K562 (cell line): ENCODE measurements at regions not wholly inside any gene's neighbourhood (a gene's known extent, or its start where the extent isn't known, plus 50 kb on each side); places are given as distances from the start of the nearest gene placed in this dataset.

Experiments used
- ATAC-seq: fragments of 200-7000 bp; cut with Tn5 transposase; 3 replicates; pipeline ENCODE4 v1.9.1; 2020; ENCODE audit warnings: moderate library complexity
- BruUV-seq: library from RNA; stranded (reverse); fragments of 400-500 nt; replicated peaks from 2 replicates; lab custom pipeline; 2021; lab: Mats Ljungman, UMichigan
- CTCF ChIA-PET: fragments of 300-600 bp; formaldehyde crosslinking; extraction: SDS; loops from one replicate; lab custom pipeline; 2021; ENCODE audit warnings: low intra/inter-chr PET ratio; lab: Yijun Ruan, JAX
- POLR2A ChIA-PET: fragments of 300-600, 350-650 bp; sonication (Branson Sonifier 250); formaldehyde crosslinking; extraction: SDS; loops from one replicate; lab custom pipeline; 2021; ENCODE audit warnings: antibody characterized with exemption, inconsistent platforms; lab: Yijun Ruan, JAX
- DNase-seq, 4 experiments: peaks; one replicate each; pipeline versions ENCODE4 v3.0.0 to v3.0.0-alpha.2; 2011 to 2018; ENCODE audit warnings: low spot score in 3 of 4, mixed read lengths in 3 of 4; ENCODE audit errors: extremely low read depth in 1 of 4
- FAIRE-seq: peaks from 2 replicates; lab custom pipeline; 2011; peaks lifted over from hg19 to GRCh38; lab: Jason Lieb, UNC
- H2AFZ ChIP-seq: 2 replicates; pipeline ENCODE4 v1.6.0; 2011; ENCODE audit warnings: low read depth, low read length, control low read depth, inconsistent platforms
- H3K27ac ChIP-seq: fragments of 200-600 bp; 3 replicates; pipeline ENCODE4 v1.8.0; 2011; ENCODE audit warnings: low read depth, mild to moderate bottlenecking, control low read depth, inconsistent platforms, low read length, moderate library complexity, mixed read lengths; ENCODE audit errors: extremely low read depth
- H3K27me3 ChIP-seq, 2 experiments: fragments of 300-600 bp in 1 of 2; 2 replicates in 1 of 2; 3 replicates in 1 of 2; pipeline versions ENCODE4 v1.6.0 to v1.8.0; 2011; ENCODE audit warnings: inconsistent platforms in 2 of 2, low read length in 2 of 2, mild to moderate bottlenecking in 1 of 2, mixed read lengths in 1 of 2, moderate library complexity in 1 of 2; ENCODE audit not compliant: control insufficient read depth in 2 of 2, insufficient read depth in 2 of 2
- H3K36me3 ChIP-seq: fragments of 300-600 bp; 3 replicates; pipeline ENCODE4 v1.8.0; 2011; ENCODE audit warnings: mild to moderate bottlenecking, low read length, inconsistent platforms; ENCODE audit not compliant: control insufficient read depth, insufficient read depth
- H3K4me1 ChIP-seq, 2 experiments: fragments of 200-600 bp in 1 of 2; replicated peaks in 1 of 2; 2 replicates in 1 of 2; 3 replicates in 1 of 2; pipeline versions ENCODE4 v1.5.1 to v1.8.0; 2011; ENCODE audit warnings: inconsistent platforms in 2 of 2, low read length in 2 of 2, mild to moderate bottlenecking in 1 of 2, mixed read lengths in 1 of 2, moderate library complexity in 1 of 2; ENCODE audit not compliant: control insufficient read depth in 2 of 2, insufficient read depth in 2 of 2
- H3K4me2 ChIP-seq: 2 replicates; pipeline ENCODE4 v1.6.1; 2011; ENCODE audit warnings: low read length, control low read depth, inconsistent platforms, mixed read lengths; ENCODE audit not compliant: insufficient read depth
- H3K4me3 ChIP-seq: fragments of 200-600 bp; sonication (generic), shearing (Covaris generic); 2 replicates; pipeline ENCODE4 v1.5.1; 2016; ENCODE audit warnings: control low read depth, inconsistent platforms
- H3K79me2 ChIP-seq: fragments of 200-600 bp; 3 replicates; pipeline ENCODE4 v1.8.0; 2011; ENCODE audit warnings: low read length, inconsistent platforms; ENCODE audit not compliant: control insufficient read depth, insufficient read depth
- H3K9ac ChIP-seq, 2 experiments: 2 replicates each; pipeline versions ENCODE4 v1.6.0 to v1.6.1; 2011; ENCODE audit warnings: low read depth in 2 of 2, low read length in 2 of 2, control low read depth in 1 of 2, inconsistent platforms in 1 of 2, mild to moderate bottlenecking in 1 of 2, mixed read lengths in 1 of 2; ENCODE audit not compliant: insufficient read depth in 1 of 2
- H3K9me1 ChIP-seq: one replicate; pipeline ENCODE4 v1.6.0; 2011; ENCODE audit warnings: inconsistent platforms, mild to moderate bottlenecking, low read length, moderate library complexity; ENCODE audit not compliant: control insufficient read depth, insufficient read depth
- H3K9me3 ChIP-seq: replicated peaks from 2 replicates; pipeline ENCODE4 v1.5.1; 2011; ENCODE audit warnings: low read depth, low read length, inconsistent platforms; ENCODE audit not compliant: control insufficient read depth, insufficient read depth
- H4K20me1 ChIP-seq: replicated peaks from 2 replicates; pipeline ENCODE4 v1.6.1; 2011; ENCODE audit warnings: low read length, inconsistent platforms, mixed read lengths; ENCODE audit not compliant: control insufficient read depth, insufficient read depth
- GABPA ChIP-seq: fragments of 200-800 bp; sonication (Bioruptor generic); conservative IDR thresholded peaks from 2 replicates; pipeline ENCODE4 v1.6.1; 2016; ENCODE audit warnings: low read depth, missing genetic modification characterization, missing compliant biosample characterization
- LEF1 ChIP-seq: fragments of 450-650 bp; IDR thresholded peaks from 2 replicates; pipeline ENCODE4 v1.6.1; 2016; ENCODE audit warnings: mild to moderate bottlenecking
- MGA ChIP-seq: fragments of 450-650 bp; IDR thresholded peaks from 2 replicates; pipeline ENCODE4 v1.6.1; 2016; ENCODE audit warnings: mild to moderate bottlenecking, moderate library complexity
- TEAD4 ChIP-seq, 2 experiments: sonication (generic) in 1 of 2; formaldehyde crosslinking in 1 of 2; IDR thresholded peaks; 2 replicates each; pipeline versions ENCODE4 v1.6.1 to v1.8.0; 2012 to 2022; ENCODE audit warnings: borderline replicate concordance in 1 of 2, inconsistent platforms in 1 of 2, low read length in 1 of 2, mild to moderate bottlenecking in 1 of 2, missing genetic modification reagents in 1 of 2
- XRCC4 ChIP-seq: IDR thresholded peaks from one replicate; pipeline ENCODE4 v1.6.1; 2011; ENCODE audit not compliant: insufficient read depth, insufficient read length; ENCODE audit errors: extremely low read depth
- ZC3H4 ChIP-seq: sonication (generic); formaldehyde crosslinking; IDR thresholded peaks from 2 replicates; pipeline ENCODE4 v1.9.0; 2021; ENCODE audit warnings: missing genetic modification reagents, borderline replicate concordance
- WGBS: fragments of 100-300 bp; shearing (Covaris generic); methylation state at CpG from one replicate; pipeline ENCODE4 v1.1.6; 2016; ENCODE audit warnings: low coverage, mixed read lengths; ENCODE audit not compliant: insufficient coverage; ENCODE audit errors: missing lambda C conversion rate; 5-methylcytosine and 5-hydroxymethylcytosine counted together
- in situ Hi-C: fragments of 300-500 bp; cut with MboI; formaldehyde crosslinking; loops from 4 replicates; pipeline ENCODE4 v1.15.0; 2018; ENCODE audit warnings: inconsistent platforms, mixed read lengths
- intact Hi-C: fragments of 100-400 bp; cut with micrococcal nuclease; formaldehyde crosslinking; loops from 2 replicates; pipeline ENCODE4 v1.14.2; 2022

- no peak for FAIRE-seq
- intact Hi-C loops = no loop called here
Observed at GRCh38 chr4:19842471-19842870, 409.2 kb upstream of the SLIT2 start.

More at GRCh38 chr4:19842471-19842870, 409.2 kb upstream of the SLIT2 start:
- Histone ChIP-seq H2AFZ (no peak overlapping the region), H3K36me3 (no peaks in the 10 kb centered on the region), H3K27ac (no peak overlapping the region), H3K9me1 (no peaks in the 10 kb centered on the region), H3K9ac (no peak overlapping the region), H3K79me2 (no peaks in the 10 kb centered on the region), H3K4me2 (no peak overlapping the region), H3K4me3 (no peak overlapping the region), H4K20me1 (no peaks in the 10 kb centered on the region), H3K9me3 (no peaks in the 10 kb centered on the region), H3K27me3 (no peaks in the 10 kb centered on the region), H3K4me1 (no peaks in the 10 kb centered on the region)
- 0% methylated on average over 2 of the region's 2 CpGs for WGBS
- ATAC-seq = no peak
- in situ Hi-C loops = no loop called here
- CTCF ChIA-PET = no interaction called here
- POLR2A ChIA-PET = no interaction called here
- no peak for TF ChIP-seq XRCC4
- TF ChIP-seq ZC3H4 = no peak
- TF ChIP-seq MGA = no peak
- TF ChIP-seq GABPA = no peak
- TF ChIP-seq TEAD4 (IDR thresholded peaks at IDR 0.05; ENCODE audit: low read length) = no peak
- no peak for TF ChIP-seq TEAD4 (CRISPR knock-in tag; IDR thresholded peaks at IDR 0.05; ENCODE audit: borderline replicate concordance)
- TF ChIP-seq LEF1 = no peak
- no TSS peak for BruUV-seq
- no peak for DNase-seq
